ENCODE measurements at regions not wholly inside any gene's neighbourhood (a gene's known extent, or its start where the extent isn't known, plus 50 kb on each side); places are given as distances from the start of the nearest gene placed in this dataset.

- DNase-seq (ENCODE audit: low read depth): no peak
- TF ChIP-seq, protein P1, sequence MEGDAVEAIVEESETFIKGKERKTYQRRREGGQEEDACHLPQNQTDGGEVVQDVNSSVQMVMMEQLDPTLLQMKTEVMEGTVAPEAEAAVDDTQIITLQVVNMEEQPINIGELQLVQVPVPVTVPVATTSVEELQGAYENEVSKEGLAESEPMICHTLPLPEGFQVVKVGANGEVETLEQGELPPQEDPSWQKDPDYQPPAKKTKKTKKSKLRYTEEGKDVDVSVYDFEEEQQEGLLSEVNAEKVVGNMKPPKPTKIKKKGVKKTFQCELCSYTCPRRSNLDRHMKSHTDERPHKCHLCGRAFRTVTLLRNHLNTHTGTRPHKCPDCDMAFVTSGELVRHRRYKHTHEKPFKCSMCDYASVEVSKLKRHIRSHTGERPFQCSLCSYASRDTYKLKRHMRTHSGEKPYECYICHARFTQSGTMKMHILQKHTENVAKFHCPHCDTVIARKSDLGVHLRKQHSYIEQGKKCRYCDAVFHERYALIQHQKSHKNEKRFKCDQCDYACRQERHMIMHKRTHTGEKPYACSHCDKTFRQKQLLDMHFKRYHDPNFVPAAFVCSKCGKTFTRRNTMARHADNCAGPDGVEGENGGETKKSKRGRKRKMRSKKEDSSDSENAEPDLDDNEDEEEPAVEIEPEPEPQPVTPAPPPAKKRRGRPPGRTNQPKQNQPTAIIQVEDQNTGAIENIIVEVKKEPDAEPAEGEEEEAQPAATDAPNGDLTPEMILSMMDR (IDR thresholded peaks at IDR 0.05; ENCODE audit: low read depth, low read length, missing control alignments): no peak
- no peak overlapping the region for H3K4me3 ChIP-seq (ENCODE audit: low read depth, low read length)
Measured at GRCh38 chrX:42140320-42140719, 217.0 kb upstream of the CASK start.

DNA sequence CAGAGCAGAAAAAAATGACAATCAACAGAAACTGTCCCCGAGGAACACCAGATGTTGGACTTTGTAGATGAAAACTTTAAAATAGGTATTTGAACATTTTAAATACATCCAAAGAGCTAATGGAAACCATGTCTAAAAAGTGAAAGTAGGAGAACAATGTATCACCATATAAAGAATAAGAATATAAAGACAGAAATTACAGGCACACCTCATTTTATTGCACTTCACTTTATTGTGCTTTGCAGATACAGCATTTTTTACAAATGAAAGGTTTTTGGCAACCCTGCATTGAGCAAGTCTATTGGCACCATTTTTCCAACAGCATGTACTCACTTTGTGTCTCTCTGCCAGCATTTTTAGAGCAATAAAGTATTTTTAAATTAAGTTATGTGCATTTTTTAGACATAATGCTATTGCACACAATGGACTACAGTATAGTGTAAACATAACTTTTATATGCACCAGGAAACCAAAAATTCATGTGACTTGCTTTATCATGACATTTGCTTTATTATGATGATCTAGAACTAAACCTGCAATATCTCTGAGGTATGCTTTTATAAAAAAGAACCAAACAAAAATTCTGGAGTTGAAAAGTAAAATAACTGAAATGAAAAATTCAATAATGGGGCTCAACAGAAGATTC, 212.4 kb upstream of the CASK start:
- TF ChIP-seq, protein P1 (IDR thresholded peaks at IDR 0.05; ENCODE audit: low read depth, low read length, missing control alignments): no peak
- no peak overlapping the region for H3K4me3 ChIP-seq (ENCODE audit: low read depth, low read length)
- DNase-seq (ENCODE audit: low read depth): no peak

DNA sequence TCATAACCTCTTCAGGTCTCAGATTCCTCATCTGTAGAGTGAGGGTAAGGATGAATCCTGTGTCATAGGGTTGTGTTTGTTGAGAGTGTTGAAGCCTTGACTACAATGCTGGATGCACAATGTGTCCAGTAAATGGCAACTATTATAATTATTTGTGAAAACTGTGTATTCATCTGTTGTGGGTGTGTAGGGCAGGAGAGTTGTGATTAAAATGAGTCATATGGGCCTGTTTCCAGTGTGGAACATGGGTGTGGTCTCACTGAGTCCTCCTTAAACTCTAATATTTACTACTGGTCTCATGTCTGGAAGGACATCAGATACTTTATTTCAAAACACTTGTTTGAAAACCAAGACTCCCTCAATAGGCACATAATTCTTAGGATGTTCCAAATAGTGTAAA, 208.5 kb upstream of the CASK start:
- no peak for DNase-seq (ENCODE audit: low read depth)
- TF ChIP-seq, protein P1 (IDR thresholded peaks at IDR 0.05; ENCODE audit: low read depth, low read length, missing control alignments): no peak

GRCh38 chrX:42129022-42129940, 205.9 kb upstream of the CASK start:
- TF ChIP-seq, protein P1 (IDR thresholded peaks at IDR 0.05; ENCODE audit: low read depth, low read length, missing control alignments): no peak
- no peak for DNase-seq (ENCODE audit: low read depth)
- no peak overlapping the region for H3K4me3 ChIP-seq (ENCODE audit: low read depth, low read length)

More for the DNA sequence above, 208.5 kb upstream of the CASK start:
- H3K4me3 ChIP-seq (ENCODE audit: low read depth, low read length): no peak overlapping the region

GRCh38 chrX:42128587-42128986, 205.2 kb upstream of the CASK start:
- no peak for DNase-seq (ENCODE audit: low read depth)

DNA sequence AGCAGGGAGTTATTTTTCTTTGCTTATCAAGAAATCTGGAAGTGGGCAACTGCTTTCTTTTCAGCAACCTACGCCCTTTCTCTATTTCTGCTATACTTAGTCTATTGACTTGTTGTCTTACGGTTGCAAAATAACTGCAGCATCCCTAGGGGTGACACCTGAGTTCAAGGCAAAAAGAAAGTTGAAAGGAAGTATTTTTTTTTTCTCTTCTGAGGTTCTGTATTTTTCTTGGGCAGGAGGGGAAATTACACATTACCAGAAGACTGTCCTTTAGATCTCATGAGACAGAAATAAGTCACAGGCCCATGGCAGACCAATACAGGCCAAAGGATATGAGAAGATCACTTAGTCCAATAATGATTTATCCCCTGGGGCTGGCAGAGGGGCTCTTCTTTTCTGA, 204.7 kb upstream of the CASK start:
- no peak for DNase-seq (ENCODE audit: low read depth)
- no peak overlapping the region for H3K4me3 ChIP-seq (ENCODE audit: low read depth, low read length)
- TF ChIP-seq, protein P1 (IDR thresholded peaks at IDR 0.05; ENCODE audit: low read depth, low read length, missing control alignments): no peak

More at GRCh38 chrX:42128587-42128986, 205.2 kb upstream of the CASK start:
- TF ChIP-seq, protein P1 (IDR thresholded peaks at IDR 0.05; ENCODE audit: low read depth, low read length, missing control alignments): no peak
- no peak overlapping the region for H3K4me3 ChIP-seq (ENCODE audit: low read depth, low read length)
